ENCODE measurements at regions not wholly inside any gene's neighbourhood (a gene's known extent, or its start where the extent isn't known, plus 50 kb on each side); places are given as distances from the start of the nearest gene placed in this dataset.

GRCh38 chr16:85470873-85471272 lies 142.2 kb upstream of the GSE1 start:
- H3K4me1 ChIP-seq, result peaks cover 0 to 24% (median 4%) of the 10 kb centered on the region in 12 donors
- ATAC-seq, result no peak

GRCh38 chr16:85471469-85472431 lies 141.4 kb upstream of the GSE1 start:
- Histone ChIP-seq H3K4me1 (peaks cover 0 to 17% (median 0%) of the 10 kb centered on the region in 12 donors), H3K9me3 (no peaks in the 10 kb centered on the region), H3K4me3 (no peak overlapping the region), H3K27me3 (no peaks in the 10 kb centered on the region), H3K27ac (no peak overlapping the region), H3K36me3 (no peaks in the 10 kb centered on the region)
- DNase-seq (no peak), ATAC-seq (no peak)
- intact Hi-C loops (cut with DNase I), result no loop called here
- TF ChIP-seq CTCF (IDR thresholded peaks at IDR 0.05) (no peak), POLR2A (IDR thresholded peaks at IDR 0.05) (no peak)
- WGBS, 4 donors, result 66 to 77% (median 71%) methylated on average over 15 of the region's 15 CpGs

More at GRCh38 chr16:85470873-85471272, 142.2 kb upstream of the GSE1 start:
- WGBS, 4 donors, result 80 to 88% (median 86%) methylated on average over 13 of the region's 13 CpGs
- no peak for TF ChIP-seq POLR2A (IDR thresholded peaks at IDR 0.05)
- no peak for TF ChIP-seq CTCF (IDR thresholded peaks at IDR 0.05)
- Histone ChIP-seq H3K4me3 (no peak overlapping the region), H3K9me3 (no peaks in the 10 kb centered on the region), H3K27me3 (no peaks in the 10 kb centered on the region), H3K36me3 (no peaks in the 10 kb centered on the region), H3K27ac (no peak overlapping the region)
- intact Hi-C loops (cut with DNase I), result no loop called here
- DNase-seq, result no peak

- Histone ChIP-seq H3K36me3 (no peaks in the 10 kb centered on the region), H3K4me3 (no peak overlapping the region), H3K27me3 (no peaks in the 10 kb centered on the region), H3K4me1 (peaks cover 0 to 17% (median 0%) of the 10 kb centered on the region in 12 donors), H3K9me3 (no peaks in the 10 kb centered on the region), H3K27ac (no peak overlapping the region)
- DNase-seq (no peak), ATAC-seq (no peak)
- intact Hi-C loops (cut with DNase I), result no loop called here
- WGBS, 4 donors, result 63 to 79% (median 69%) methylated on average over 4 to 9 of the region's 9 CpGs
- TF ChIP-seq POLR2A (IDR thresholded peaks at IDR 0.05) (no peak), CTCF (IDR thresholded peaks at IDR 0.05) (no peak)
These were observed 140.6 kb upstream of the GSE1 start for GRCh38 chr16:85472514-85472913.

- H3K9me3 ChIP-seq, result no peaks in the 10 kb centered on the region
- H3K36me3 ChIP-seq, result no peaks in the 10 kb centered on the region
- intact Hi-C loops (cut with DNase I), result no loop called here
- 89 to 91% (median 90%) methylated on average over 8 of the region's 8 CpGs for WGBS, 4 donors
- H3K27ac ChIP-seq, result no peak overlapping the region
- no peak for TF ChIP-seq POLR2A (IDR thresholded peaks at IDR 0.05)
- TF ChIP-seq CTCF (IDR thresholded peaks at IDR 0.05), result no peak
- no peak overlapping the region for H3K4me3 ChIP-seq
- H3K27me3 ChIP-seq, result no peaks in the 10 kb centered on the region
- ATAC-seq, result no peak
- DNase-seq, result no peak
- H3K4me1 ChIP-seq, result peaks cover 0 to 17% (median 0%) of the 10 kb centered on the region in 12 donors
These were observed 139.8 kb upstream of the GSE1 start for GRCh38 chr16:85473323-85473722.

Measured in heart left ventricle (tissue), 16 donors.